SH-SY5Y (cell line): ENCODE measurements at regions not wholly inside any gene's neighbourhood (a gene's known extent, or its start where the extent isn't known, plus 50 kb on each side); places are given as distances from the start of the nearest gene placed in this dataset.

Experiments used
- GATA2 ChIP-seq: IDR thresholded peaks from 2 replicates; pipeline ENCODE4 v1.6.1; 2011; ENCODE audit warnings: mild to moderate bottlenecking, low read depth, low read length
- GATA3 ChIP-seq: IDR thresholded peaks from 2 replicates; pipeline ENCODE4 v1.6.1; 2011; ENCODE audit warnings: low read depth, mild to moderate bottlenecking, low read length, moderate library complexity

DNA sequence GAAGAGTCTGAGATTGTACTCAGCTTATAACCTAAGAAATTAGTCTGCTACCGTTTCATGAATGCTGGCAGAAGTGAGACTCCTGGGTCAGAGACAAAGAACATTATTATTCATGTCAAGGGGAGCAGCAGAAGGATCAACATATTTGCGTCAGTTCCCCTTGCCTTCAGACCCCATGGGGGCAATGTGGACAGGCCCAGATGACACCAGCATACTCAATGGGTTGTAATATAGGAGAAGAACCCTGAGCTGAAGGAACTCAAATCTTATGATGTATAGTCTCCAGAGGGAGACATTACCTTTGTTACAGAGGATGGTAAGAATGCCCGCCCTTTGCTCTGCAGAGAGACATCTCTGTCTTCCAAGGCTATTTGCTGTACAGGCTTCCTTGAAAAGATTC, 384.4 kb downstream of the EPM2A start:
- TF ChIP-seq GATA2 = no peak
- TF ChIP-seq GATA3 = no peak
